Thoracic aorta (tissue), 2 donors: ENCODE measurements at regions not wholly inside any gene's neighbourhood (a gene's known extent, or its start where the extent isn't known, plus 50 kb on each side); places are given as distances from the start of the nearest gene placed in this dataset.
"Not testable (repeated sequence)": the region's sequence is repeated elsewhere in the genome, so short reads cannot be mapped to it uniquely, and the experiment has no call there.

Experiments used
- ATAC-seq: fragments of 150-250 bp; one replicate; pipeline ENCODE4 v1.8.0; 2017; ENCODE audit warnings: low read depth; ENCODE audit not compliant: insufficient number of reproducible peaks, low FRiP score
- DNase-seq: peaks from one replicate; pipeline ENCODE4 v3.0.0-alpha.2; 2020; ENCODE audit warnings: low spot score
- H3K27ac ChIP-seq, 2 donors: fragments of 200-600 bp; sonication (generic); 1 replicate in 1 of 2; 2 replicates in 1 of 2; pipeline ENCODE4 v1.5.1; 2016; ENCODE audit warnings: mild to moderate bottlenecking in 2 of 2, moderate library complexity in 2 of 2
- H3K27me3 ChIP-seq: fragments of 200-600 bp; sonication (generic); replicated peaks from 2 replicates; pipeline ENCODE4 v1.6.0; 2016; ENCODE audit warnings: mild to moderate bottlenecking; ENCODE audit not compliant: insufficient read depth
- H3K36me3 ChIP-seq: fragments of 200-600 bp; sonication (generic); one replicate; pipeline ENCODE4 v1.5.1; 2016
- H3K4me1 ChIP-seq, 2 donors: fragments of 200-600 bp; sonication (generic); 1 replicate in 1 of 2; 2 replicates in 1 of 2; pipeline versions ENCODE4 v1.5.1 to v1.6.0; 2016; ENCODE audit warnings: low read depth in 2 of 2, mild to moderate bottlenecking in 1 of 2; ENCODE audit not compliant: control insufficient read depth in 1 of 2
- H3K4me3 ChIP-seq: fragments of 200-600 bp; sonication (generic); 2 replicates; pipeline ENCODE4 v1.5.1; 2016; ENCODE audit warnings: mild to moderate bottlenecking
- H3K9me3 ChIP-seq: fragments of 200-600 bp; sonication (generic); 2 replicates; pipeline ENCODE4 v1.5.1; 2016
- TF ChIP-seq, protein P1 (sequence below): fragments of 200-600 bp; sonication (generic); IDR thresholded peaks from one replicate; pipeline ENCODE4 v1.5.1; 2019; ENCODE audit warnings: antibody characterized with exemption

DNA sequence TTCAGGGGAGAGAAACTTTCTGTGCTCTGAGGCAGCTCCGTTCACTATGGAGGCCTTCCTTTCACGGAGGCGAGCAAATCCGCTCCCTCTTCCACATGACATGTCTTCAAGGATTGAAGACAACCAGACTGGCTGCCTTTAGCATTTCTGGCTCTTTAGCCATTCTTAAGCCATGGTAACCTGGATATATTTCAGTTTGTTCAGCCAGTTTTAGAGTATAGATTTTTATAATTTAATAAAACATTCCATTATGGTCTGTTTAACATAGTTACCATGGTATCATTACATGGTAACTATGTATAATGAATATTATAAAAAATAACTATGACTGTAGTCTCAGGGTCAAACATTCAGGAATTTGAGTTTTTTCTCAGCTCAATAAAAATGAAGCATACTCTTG, 54.2 kb upstream of the NFIA start:
- H3K9me3 ChIP-seq, result no peaks in the 10 kb centered on the region
- TF ChIP-seq, protein P1, sequence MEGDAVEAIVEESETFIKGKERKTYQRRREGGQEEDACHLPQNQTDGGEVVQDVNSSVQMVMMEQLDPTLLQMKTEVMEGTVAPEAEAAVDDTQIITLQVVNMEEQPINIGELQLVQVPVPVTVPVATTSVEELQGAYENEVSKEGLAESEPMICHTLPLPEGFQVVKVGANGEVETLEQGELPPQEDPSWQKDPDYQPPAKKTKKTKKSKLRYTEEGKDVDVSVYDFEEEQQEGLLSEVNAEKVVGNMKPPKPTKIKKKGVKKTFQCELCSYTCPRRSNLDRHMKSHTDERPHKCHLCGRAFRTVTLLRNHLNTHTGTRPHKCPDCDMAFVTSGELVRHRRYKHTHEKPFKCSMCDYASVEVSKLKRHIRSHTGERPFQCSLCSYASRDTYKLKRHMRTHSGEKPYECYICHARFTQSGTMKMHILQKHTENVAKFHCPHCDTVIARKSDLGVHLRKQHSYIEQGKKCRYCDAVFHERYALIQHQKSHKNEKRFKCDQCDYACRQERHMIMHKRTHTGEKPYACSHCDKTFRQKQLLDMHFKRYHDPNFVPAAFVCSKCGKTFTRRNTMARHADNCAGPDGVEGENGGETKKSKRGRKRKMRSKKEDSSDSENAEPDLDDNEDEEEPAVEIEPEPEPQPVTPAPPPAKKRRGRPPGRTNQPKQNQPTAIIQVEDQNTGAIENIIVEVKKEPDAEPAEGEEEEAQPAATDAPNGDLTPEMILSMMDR, result no peak
- H3K4me3 ChIP-seq, result no peak overlapping the region
- no peaks in the 10 kb centered on the region for H3K36me3 ChIP-seq
- ATAC-seq, result no peak
- H3K27me3 ChIP-seq, result no peaks in the 10 kb centered on the region
- no peak for DNase-seq
- no peaks in the 10 kb centered on the region for H3K4me1 ChIP-seq
- H3K27ac ChIP-seq, result no peak overlapping the region

DNA sequence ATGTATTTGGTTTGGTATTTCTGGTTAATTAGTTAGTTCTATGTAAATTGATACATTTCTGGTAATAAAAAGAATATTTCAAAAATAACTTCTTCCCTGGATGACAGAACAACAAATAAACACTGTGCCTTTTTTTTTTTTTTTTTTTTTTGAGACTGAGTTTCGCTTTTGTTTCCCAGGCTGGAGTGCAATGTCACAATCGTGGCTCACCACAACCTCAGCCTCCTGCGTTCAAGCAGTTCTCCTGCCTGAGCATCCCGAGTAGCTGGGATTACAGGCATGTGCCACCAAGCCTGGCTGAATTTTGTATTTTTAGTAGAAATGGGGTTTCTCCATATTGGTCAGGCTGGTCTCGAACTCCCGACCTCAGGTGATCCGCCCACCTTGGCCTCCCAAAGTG, 64.3 kb upstream of the NFIA start:
- H3K36me3 ChIP-seq, H3K4me3 ChIP-seq, ATAC-seq, H3K27ac ChIP-seq, H3K27me3 ChIP-seq, H3K9me3 ChIP-seq, DNase-seq: not testable (repeated sequence)
- peaks cover 5 to 17% of the 10 kb centered on the region in 2 donors for H3K4me1 ChIP-seq

- no peak overlapping the region for H3K4me3 ChIP-seq
- peaks cover 5 to 21% of the 10 kb centered on the region in 2 donors for H3K4me1 ChIP-seq
- ATAC-seq (no peak), DNase-seq (no peak)
- no peaks in the 10 kb centered on the region for H3K36me3 ChIP-seq
- H3K27me3 ChIP-seq, result no peaks in the 10 kb centered on the region
- H3K27ac ChIP-seq, result no peak overlapping the region
- H3K9me3 ChIP-seq, result no peaks in the 10 kb centered on the region
- TF ChIP-seq, protein P1, result no peak
Measured at GRCh38 chr1:61017651-61018050, 64.7 kb upstream of the NFIA start.

GRCh38 chr1:61013946-61014667, 68.3 kb upstream of the NFIA start:
- H3K27ac ChIP-seq, result peak overlapping the region; percentile 33 to 77
- no peaks in the 10 kb centered on the region for H3K9me3 ChIP-seq
- no peak overlapping the region for H3K4me3 ChIP-seq
- no peak for ATAC-seq
- TF ChIP-seq, protein P1, result no peak
- peaks cover 10 to 39% of the 10 kb centered on the region in 2 donors for H3K4me1 ChIP-seq
- no peak for DNase-seq
- H3K27me3 ChIP-seq, result no peaks in the 10 kb centered on the region
- H3K36me3 ChIP-seq, result no peaks in the 10 kb centered on the region

DNA sequence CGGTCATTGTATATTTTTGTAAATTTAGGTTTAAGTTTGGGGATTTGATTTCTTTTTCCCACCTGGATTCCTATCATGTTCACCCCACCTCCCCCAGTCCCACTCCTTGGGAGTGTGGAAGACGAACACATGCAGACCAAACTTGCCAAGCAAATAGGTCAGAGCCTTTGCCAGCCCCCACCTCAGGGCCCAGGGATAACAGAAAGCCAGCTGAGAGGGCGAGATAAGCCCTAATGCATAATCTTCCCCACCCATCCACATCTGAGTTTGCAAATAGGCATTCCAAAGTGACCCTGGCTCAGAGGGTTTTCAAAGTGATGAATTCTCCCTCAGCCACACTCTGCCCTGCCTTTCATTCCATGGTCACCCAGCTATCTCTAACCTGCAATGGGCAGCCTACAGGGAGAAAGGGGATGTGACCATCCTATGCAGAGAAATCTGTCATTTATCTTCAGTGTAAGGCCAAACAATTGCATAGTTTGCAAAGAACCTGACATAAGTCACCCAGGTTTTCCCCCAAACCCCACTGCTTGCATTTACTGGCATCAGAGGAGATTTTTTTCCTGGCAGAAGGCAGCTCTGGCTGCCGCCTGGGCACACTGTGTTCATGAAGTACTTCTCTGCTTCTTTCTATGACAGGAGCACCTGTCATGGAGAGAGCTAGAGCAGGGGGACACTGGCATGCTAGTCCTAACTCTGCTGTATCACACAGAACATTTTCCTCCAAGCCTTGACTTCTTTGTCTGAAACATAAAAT, 69.0 kb upstream of the NFIA start:
- H3K4me3 ChIP-seq, result no peak overlapping the region
- H3K4me1 ChIP-seq, result peaks cover 10 to 39% of the 10 kb centered on the region in 2 donors
- TF ChIP-seq, protein P1, result no peak
- H3K27me3 ChIP-seq, result no peaks in the 10 kb centered on the region
- H3K27ac ChIP-seq, result peak overlapping the region; percentile 33 to 77
- ATAC-seq (no peak), DNase-seq (no peak)
- no peaks in the 10 kb centered on the region for H3K9me3 ChIP-seq
- no peaks in the 10 kb centered on the region for H3K36me3 ChIP-seq
